Smooth muscle cell (in vitro differentiated cells): ENCODE measurements at regions not wholly inside any gene's neighbourhood (a gene's known extent, or its start where the extent isn't known, plus 50 kb on each side); places are given as distances from the start of the nearest gene placed in this dataset.

ENCODE experiments used
- DNase-seq: peaks from one replicate; lab custom pipeline; 2025; ENCODE audit not compliant: unreplicated experiment; lab: John Stamatoyannopoulos, UW
- H2AFZ ChIP-seq: fragments of 200-600 bp; sonication (generic); 2 replicates; pipeline ENCODE4 v1.6.0; 2016; ENCODE audit warnings: antibody characterized with exemption, low read depth, mild to moderate bottlenecking
- H3F3A ChIP-seq: fragments of 200-600 bp; sonication (generic); 2 replicates; pipeline ENCODE4 v1.6.0; 2017; ENCODE audit warnings: antibody characterized with exemption, low read depth
- H3K27ac ChIP-seq: fragments of 200-600 bp; sonication (generic); 2 replicates; pipeline ENCODE4 v1.5.1; 2016; ENCODE audit warnings: low read depth, mild to moderate bottlenecking
- H3K27me3 ChIP-seq: fragments of 200-600 bp; sonication (generic); 2 replicates; pipeline ENCODE4 v1.6.1; 2016; ENCODE audit warnings: low read depth, mild to moderate bottlenecking
- H3K36me3 ChIP-seq: fragments of 200-600 bp; sonication (generic); 2 replicates; pipeline ENCODE4 v1.5.1; 2016; ENCODE audit warnings: low read depth
- H3K4me1 ChIP-seq: fragments of 200-600 bp; sonication (generic); 2 replicates; pipeline ENCODE4 v1.5.1; 2016; ENCODE audit warnings: low read depth
- H3K4me2 ChIP-seq: fragments of 200-600 bp; sonication (generic); 2 replicates; pipeline ENCODE4 v1.6.0; 2016; ENCODE audit warnings: mild to moderate bottlenecking
- H3K4me3 ChIP-seq: fragments of 200-600 bp; sonication (generic); 2 replicates; pipeline ENCODE4 v1.5.1; 2016; ENCODE audit warnings: mild to moderate bottlenecking
- H3K79me2 ChIP-seq: fragments of 200-600 bp; sonication (generic); 2 replicates; pipeline ENCODE4 v1.6.0; 2016; ENCODE audit warnings: low read depth, mild to moderate bottlenecking
- H3K9ac ChIP-seq: fragments of 200-600 bp; sonication (generic); 2 replicates; pipeline ENCODE4 v1.6.0; 2016; ENCODE audit warnings: low read depth
- H3K9me3 ChIP-seq: fragments of 200-600 bp; sonication (generic); replicated peaks from 2 replicates; pipeline ENCODE4 v1.5.1; 2016; ENCODE audit warnings: low read depth
- H4K20me1 ChIP-seq: fragments of 200-600 bp; sonication (generic); 2 replicates; pipeline ENCODE4 v1.6.0; 2016; ENCODE audit warnings: low read depth
- CTCF ChIP-seq: fragments of 200-600 bp; sonication (generic); IDR thresholded peaks from 2 replicates; pipeline ENCODE4 v1.5.1; 2017; ENCODE audit warnings: borderline replicate concordance, mild to moderate bottlenecking, antibody characterized with exemption; ENCODE audit not compliant: insufficient read depth, poor library complexity, severe bottlenecking
- WGBS: methylation state at CpG from one replicate; pipeline ENCODE4 v1.1.7; 2016; ENCODE audit warnings: low lambda C conversion rate; 5-methylcytosine and 5-hydroxymethylcytosine counted together

GRCh38 chr2:34838408-34838807, 1239.3 kb upstream of the FAM98A start:
- H3K36me3 ChIP-seq: no peaks in the 10 kb centered on the region
- 80% methylated on average over 3 of the region's 3 CpGs for WGBS
- no peaks in the 10 kb centered on the region for H3K79me2 ChIP-seq
- H3K27me3 ChIP-seq: no peaks in the 10 kb centered on the region
- H3F3A ChIP-seq: no peaks in the 10 kb centered on the region
- H3K4me1 ChIP-seq: no peaks in the 10 kb centered on the region
- no peak overlapping the region for H3K9ac ChIP-seq
- H3K9me3 ChIP-seq: no peaks in the 10 kb centered on the region
- H3K27ac ChIP-seq: no peak overlapping the region
- no peak overlapping the region for H3K4me3 ChIP-seq
- no peak overlapping the region for H2AFZ ChIP-seq
- no peak for TF ChIP-seq CTCF
- no peaks in the 10 kb centered on the region for H4K20me1 ChIP-seq
- no peak overlapping the region for H3K4me2 ChIP-seq
- no peak for DNase-seq

GRCh38 chr2:34836361-34836760, 1237.3 kb upstream of the FAM98A start:
- Histone ChIP-seq H3K9ac (no peak overlapping the region), H3F3A (no peaks in the 10 kb centered on the region), H3K4me2 (no peak overlapping the region), H3K36me3 (no peaks in the 10 kb centered on the region), H3K9me3 (no peaks in the 10 kb centered on the region), H3K4me3 (no peak overlapping the region), H3K79me2 (no peaks in the 10 kb centered on the region), H3K4me1 (no peaks in the 10 kb centered on the region), H3K27me3 (no peaks in the 10 kb centered on the region), H3K27ac (no peak overlapping the region), H2AFZ (no peak overlapping the region), H4K20me1 (no peaks in the 10 kb centered on the region)
- no peak for TF ChIP-seq CTCF
- WGBS: 63% methylated on average over 1 of the region's 1 CpG
- DNase-seq: no peak

GRCh38 chr2:34831096-34831495, 1232.0 kb upstream of the FAM98A start:
- no peak for TF ChIP-seq CTCF
- H3K79me2 ChIP-seq: no peaks in the 10 kb centered on the region
- H3K36me3 ChIP-seq: no peaks in the 10 kb centered on the region
- H2AFZ ChIP-seq: no peak overlapping the region
- no peaks in the 10 kb centered on the region for H4K20me1 ChIP-seq
- H3K4me1 ChIP-seq: no peaks in the 10 kb centered on the region
- H3K9ac ChIP-seq: no peak overlapping the region
- no peak overlapping the region for H3K27ac ChIP-seq
- H3K27me3 ChIP-seq: no peaks in the 10 kb centered on the region
- H3K9me3 ChIP-seq: no peaks in the 10 kb centered on the region
- DNase-seq: no peak
- H3F3A ChIP-seq: no peaks in the 10 kb centered on the region
- WGBS: 82% methylated on average over 4 of the region's 4 CpGs
- H3K4me2 ChIP-seq: no peak overlapping the region
- H3K4me3 ChIP-seq: no peak overlapping the region

- H3K27ac ChIP-seq: no peak overlapping the region
Observed at GRCh38 chr2:34828481-34828880, 1229.4 kb upstream of the FAM98A start.

More at GRCh38 chr2:34828481-34828880, 1229.4 kb upstream of the FAM98A start:
- Histone ChIP-seq H3K27me3 (no peaks in the 10 kb centered on the region), H3K4me3 (no peak overlapping the region), H3K36me3 (no peaks in the 10 kb centered on the region), H2AFZ (no peak overlapping the region), H3K9ac (no peak overlapping the region), H3K79me2 (no peaks in the 10 kb centered on the region), H3K4me2 (no peak overlapping the region), H3K4me1 (no peaks in the 10 kb centered on the region), H3K9me3 (no peaks in the 10 kb centered on the region), H4K20me1 (no peaks in the 10 kb centered on the region), H3F3A (no peaks in the 10 kb centered on the region)
- no peak for TF ChIP-seq CTCF
- DNase-seq: no peak
